ENCODE measurements at regions not wholly inside any gene's neighbourhood (a gene's known extent, or its start where the extent isn't known, plus 50 kb on each side); places are given as distances from the start of the nearest gene placed in this dataset.

- H3K4me1 ChIP-seq, result no peaks in the 10 kb centered on the region
- H3K27ac ChIP-seq, result no peak overlapping the region
- ATAC-seq (no peak), DNase-seq (no peak)
- intact Hi-C loops (cut with DNase I), result no loop called here
- no peaks in the 10 kb centered on the region for H3K9me3 ChIP-seq
- TF ChIP-seq, protein P1, sequence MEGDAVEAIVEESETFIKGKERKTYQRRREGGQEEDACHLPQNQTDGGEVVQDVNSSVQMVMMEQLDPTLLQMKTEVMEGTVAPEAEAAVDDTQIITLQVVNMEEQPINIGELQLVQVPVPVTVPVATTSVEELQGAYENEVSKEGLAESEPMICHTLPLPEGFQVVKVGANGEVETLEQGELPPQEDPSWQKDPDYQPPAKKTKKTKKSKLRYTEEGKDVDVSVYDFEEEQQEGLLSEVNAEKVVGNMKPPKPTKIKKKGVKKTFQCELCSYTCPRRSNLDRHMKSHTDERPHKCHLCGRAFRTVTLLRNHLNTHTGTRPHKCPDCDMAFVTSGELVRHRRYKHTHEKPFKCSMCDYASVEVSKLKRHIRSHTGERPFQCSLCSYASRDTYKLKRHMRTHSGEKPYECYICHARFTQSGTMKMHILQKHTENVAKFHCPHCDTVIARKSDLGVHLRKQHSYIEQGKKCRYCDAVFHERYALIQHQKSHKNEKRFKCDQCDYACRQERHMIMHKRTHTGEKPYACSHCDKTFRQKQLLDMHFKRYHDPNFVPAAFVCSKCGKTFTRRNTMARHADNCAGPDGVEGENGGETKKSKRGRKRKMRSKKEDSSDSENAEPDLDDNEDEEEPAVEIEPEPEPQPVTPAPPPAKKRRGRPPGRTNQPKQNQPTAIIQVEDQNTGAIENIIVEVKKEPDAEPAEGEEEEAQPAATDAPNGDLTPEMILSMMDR (IDR thresholded peaks at IDR 0.05), result no peak
- no peak overlapping the region for H3K4me3 ChIP-seq
- no peaks in the 10 kb centered on the region for H3K36me3 ChIP-seq
- H3K27me3 ChIP-seq (ENCODE audit: low read depth), result no peaks in the 10 kb centered on the region
Measured at GRCh38 chr9:82456642-82457041, 468.1 kb downstream of the SPATA31D1 start.

DNA sequence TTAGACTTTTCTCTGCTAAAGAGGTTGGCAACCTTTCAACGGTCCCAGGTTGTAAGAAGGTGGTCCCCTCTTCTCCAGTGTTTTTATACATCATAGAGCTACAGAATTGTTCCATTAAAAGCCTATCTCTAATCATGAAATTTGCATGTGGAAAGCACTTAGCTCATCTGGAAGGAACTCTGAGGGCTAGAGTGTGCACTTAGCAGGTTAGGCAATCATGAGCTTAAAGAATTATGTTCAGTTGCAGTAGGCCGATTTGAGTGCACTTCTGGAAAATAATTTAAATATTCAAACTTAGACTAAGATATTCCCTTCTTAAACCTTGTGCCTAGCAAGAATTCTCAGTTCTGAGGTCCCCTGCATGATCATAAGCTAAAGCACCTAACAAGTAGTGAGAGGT is 468.7 kb downstream of the SPATA31D1 start:
- no peaks in the 10 kb centered on the region for H3K9me3 ChIP-seq
- H3K36me3 ChIP-seq, result no peaks in the 10 kb centered on the region
- intact Hi-C loops (cut with DNase I), result no loop called here
- DNase-seq (no peak), ATAC-seq (peak; percentile 38 to 66)
- TF ChIP-seq, protein P1 (IDR thresholded peaks at IDR 0.05), result no peak
- H3K4me1 ChIP-seq, result no peaks in the 10 kb centered on the region
- H3K4me3 ChIP-seq, result no peak overlapping the region
- H3K27me3 ChIP-seq (ENCODE audit: low read depth), result no peaks in the 10 kb centered on the region
- no peak overlapping the region for H3K27ac ChIP-seq

DNA sequence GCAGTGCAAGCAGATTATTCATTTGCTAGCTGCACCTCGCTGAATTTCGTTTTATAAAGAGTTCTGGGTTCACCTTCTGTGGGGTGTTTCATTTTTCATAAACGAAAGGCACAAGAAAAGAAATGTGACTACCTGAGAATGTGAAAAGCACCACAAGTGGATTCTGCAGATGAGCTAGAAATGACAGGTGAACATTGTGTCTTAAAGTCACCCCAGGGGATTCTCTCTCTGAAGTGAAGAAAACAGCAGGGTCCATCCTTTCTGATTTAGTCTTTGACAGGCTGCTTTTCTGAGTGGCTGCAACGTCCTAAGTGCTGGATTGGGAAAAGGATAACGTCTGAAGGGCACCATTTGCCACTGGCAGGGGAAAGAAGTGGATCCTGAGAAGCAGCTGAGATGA is 469.3 kb downstream of the SPATA31D1 start:
- TF ChIP-seq, protein P1 (IDR thresholded peaks at IDR 0.05), result no peak
- H3K4me1 ChIP-seq, result no peaks in the 10 kb centered on the region
- no peak overlapping the region for H3K27ac ChIP-seq
- DNase-seq (no peak), ATAC-seq (no peak)
- intact Hi-C loops (cut with DNase I), result no loop called here
- no peaks in the 10 kb centered on the region for H3K36me3 ChIP-seq
- no peaks in the 10 kb centered on the region for H3K9me3 ChIP-seq
- H3K27me3 ChIP-seq (ENCODE audit: low read depth), result no peaks in the 10 kb centered on the region
- no peak overlapping the region for H3K4me3 ChIP-seq

GRCh38 chr9:82458296-82458695 is 469.7 kb downstream of the SPATA31D1 start:
- Histone ChIP-seq H3K4me3 (no peak overlapping the region), H3K36me3 (no peaks in the 10 kb centered on the region), H3K4me1 (no peaks in the 10 kb centered on the region), H3K9me3 (no peaks in the 10 kb centered on the region), H3K27ac (no peak overlapping the region), H3K27me3 (ENCODE audit: low read depth) (no peaks in the 10 kb centered on the region)
- DNase-seq (no peak), ATAC-seq (no peak)
- intact Hi-C loops (cut with DNase I), result no loop called here
- TF ChIP-seq, protein P1 (IDR thresholded peaks at IDR 0.05), result no peak

GRCh38 chr9:82466616-82467260 is 478.2 kb downstream of the SPATA31D1 start:
- no peaks in the 10 kb centered on the region for H3K4me1 ChIP-seq
- no peak overlapping the region for H3K4me3 ChIP-seq
- ATAC-seq (peak in 1 of 2 donors; percentile 52), DNase-seq (no peak)
- H3K9me3 ChIP-seq, result no peaks in the 10 kb centered on the region
- TF ChIP-seq, protein P1 (IDR thresholded peaks at IDR 0.05), result peak; percentile 14
- H3K27ac ChIP-seq, result no peak overlapping the region
- H3K36me3 ChIP-seq, result no peaks in the 10 kb centered on the region
- no peaks in the 10 kb centered on the region for H3K27me3 ChIP-seq (ENCODE audit: low read depth)
- intact Hi-C loops (cut with DNase I), result no loop called here

All from lower lobe of right lung (tissue), 2 donors.